NB4 (cell line): ENCODE measurements at regions not wholly inside any gene's neighbourhood (a gene's known extent, or its start where the extent isn't known, plus 50 kb on each side); places are given as distances from the start of the nearest gene placed in this dataset.
A peak's percentile ranks its signal among the peaks of the same experiment; 100 is the strongest.

ENCODE experiments used
- DNase-seq: peaks from one replicate; pipeline ENCODE4 v3.0.0; 2010; ENCODE audit warnings: low read depth
- H3K4me3 ChIP-seq: one replicate; pipeline ENCODE4 v1.5.1; 2011; ENCODE audit warnings: mild to moderate bottlenecking, low read depth, low read length, moderate library complexity
- MYC ChIP-seq: IDR thresholded peaks from 2 replicates; pipeline ENCODE4 v1.6.1; 2011; ENCODE audit warnings: low read depth, low read length
- POLR2A ChIP-seq: IDR thresholded peaks from 2 replicates; pipeline ENCODE4 v1.6.1; 2011; ENCODE audit warnings: mild to moderate bottlenecking; ENCODE audit not compliant: insufficient read length; ENCODE audit errors: extremely low read depth
- TF ChIP-seq, protein P1 (sequence below): IDR thresholded peaks from 2 replicates; pipeline ENCODE4 v1.6.1; 2011; ENCODE audit warnings: low read depth, low read length
- TF ChIP-seq, protein P2 (sequence below): IDR thresholded peaks from one replicate; pipeline ENCODE4 v1.5.1; 2012; ENCODE audit warnings: low read depth, low read length

DNA sequence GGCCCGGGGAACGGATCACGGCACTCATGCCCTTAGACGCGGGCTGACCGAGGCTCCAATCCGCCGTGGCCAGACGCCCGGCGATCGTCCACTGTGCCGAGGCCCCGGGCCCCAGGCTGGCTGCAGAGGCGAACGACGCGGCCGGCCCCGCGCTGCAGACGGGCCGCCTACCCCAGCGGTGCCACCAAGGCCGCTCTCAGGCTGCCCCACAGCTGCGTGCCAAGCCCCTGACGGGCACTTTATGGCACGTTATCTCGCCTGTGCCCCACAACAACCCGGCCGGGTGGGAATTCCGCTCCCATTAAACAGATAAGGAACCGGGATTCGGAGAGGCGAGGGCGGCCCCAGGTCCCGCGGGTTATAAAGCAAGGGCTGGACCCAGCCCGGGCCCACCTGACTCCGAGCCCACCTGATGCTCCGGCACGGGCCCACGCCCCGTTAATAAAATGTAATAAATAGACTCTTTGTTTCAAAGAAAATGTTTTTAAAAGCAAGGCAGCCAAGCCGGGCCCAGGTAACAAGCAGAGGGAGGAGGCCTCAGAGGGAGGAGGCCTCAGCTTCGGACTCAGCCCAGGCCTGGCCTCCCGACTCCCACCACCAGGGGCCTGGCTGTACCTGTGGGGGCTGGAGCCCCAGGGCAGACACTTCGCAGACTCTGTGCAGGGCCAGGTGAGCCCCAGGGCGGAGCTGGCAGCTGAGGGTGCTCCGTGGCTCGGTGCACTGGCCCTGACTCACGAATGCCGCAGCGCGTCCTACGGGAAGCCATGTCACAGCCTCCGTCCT is 79.7 kb downstream of the FOXL3 start:
- no peak overlapping the region for H3K4me3 ChIP-seq
- DNase-seq = no peak
- no peak for TF ChIP-seq MYC

DNA sequence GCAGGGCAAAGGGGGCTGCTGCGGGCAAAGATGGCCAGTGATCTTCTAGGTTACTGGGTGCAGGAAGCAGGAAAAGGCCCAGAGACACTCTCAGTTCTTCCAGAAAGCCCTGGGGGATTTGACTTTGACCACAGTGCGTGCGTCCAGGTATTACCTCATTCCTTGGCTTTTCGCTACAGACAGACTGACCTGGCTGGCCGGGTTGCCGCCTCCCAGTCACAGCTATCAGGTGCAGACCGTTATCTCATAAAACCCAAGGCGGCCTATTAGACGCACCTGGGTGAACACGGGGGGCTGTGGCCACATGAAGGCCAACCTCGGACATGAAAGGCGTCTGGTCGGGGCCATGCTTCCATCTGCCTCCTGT is 80.3 kb downstream of the FOXL3 start:
- no peak overlapping the region for H3K4me3 ChIP-seq
- TF ChIP-seq, protein P1, sequence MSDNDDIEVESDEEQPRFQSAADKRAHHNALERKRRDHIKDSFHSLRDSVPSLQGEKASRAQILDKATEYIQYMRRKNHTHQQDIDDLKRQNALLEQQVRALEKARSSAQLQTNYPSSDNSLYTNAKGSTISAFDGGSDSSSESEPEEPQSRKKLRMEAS = no peak
- TF ChIP-seq MYC (no peak), POLR2A (no peak)
- TF ChIP-seq, protein P2, sequence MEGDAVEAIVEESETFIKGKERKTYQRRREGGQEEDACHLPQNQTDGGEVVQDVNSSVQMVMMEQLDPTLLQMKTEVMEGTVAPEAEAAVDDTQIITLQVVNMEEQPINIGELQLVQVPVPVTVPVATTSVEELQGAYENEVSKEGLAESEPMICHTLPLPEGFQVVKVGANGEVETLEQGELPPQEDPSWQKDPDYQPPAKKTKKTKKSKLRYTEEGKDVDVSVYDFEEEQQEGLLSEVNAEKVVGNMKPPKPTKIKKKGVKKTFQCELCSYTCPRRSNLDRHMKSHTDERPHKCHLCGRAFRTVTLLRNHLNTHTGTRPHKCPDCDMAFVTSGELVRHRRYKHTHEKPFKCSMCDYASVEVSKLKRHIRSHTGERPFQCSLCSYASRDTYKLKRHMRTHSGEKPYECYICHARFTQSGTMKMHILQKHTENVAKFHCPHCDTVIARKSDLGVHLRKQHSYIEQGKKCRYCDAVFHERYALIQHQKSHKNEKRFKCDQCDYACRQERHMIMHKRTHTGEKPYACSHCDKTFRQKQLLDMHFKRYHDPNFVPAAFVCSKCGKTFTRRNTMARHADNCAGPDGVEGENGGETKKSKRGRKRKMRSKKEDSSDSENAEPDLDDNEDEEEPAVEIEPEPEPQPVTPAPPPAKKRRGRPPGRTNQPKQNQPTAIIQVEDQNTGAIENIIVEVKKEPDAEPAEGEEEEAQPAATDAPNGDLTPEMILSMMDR = no peak
- DNase-seq = no peak

DNA sequence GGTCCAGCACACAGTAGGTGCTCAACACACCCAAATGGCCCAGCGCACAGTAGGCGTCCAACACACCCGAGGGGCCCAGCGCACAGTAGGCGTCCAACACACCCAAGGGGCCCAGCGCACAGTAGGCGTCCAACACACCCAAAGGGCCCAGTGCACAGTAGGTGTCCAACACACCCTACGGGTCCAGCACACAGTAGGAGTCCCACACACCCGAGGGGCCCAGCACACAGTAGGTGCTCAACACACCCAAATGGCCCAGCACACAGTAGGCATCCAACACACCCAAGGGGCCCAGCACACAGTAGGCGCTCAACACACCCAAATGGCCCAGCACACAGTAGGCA is 80.8 kb downstream of the FOXL3 start:
- DNase-seq = no peak
- TF ChIP-seq, protein P2 = no peak
- TF ChIP-seq, protein P1 = no peak
- TF ChIP-seq MYC = no peak
- TF ChIP-seq POLR2A = no peak
- no peak overlapping the region for H3K4me3 ChIP-seq

DNA sequence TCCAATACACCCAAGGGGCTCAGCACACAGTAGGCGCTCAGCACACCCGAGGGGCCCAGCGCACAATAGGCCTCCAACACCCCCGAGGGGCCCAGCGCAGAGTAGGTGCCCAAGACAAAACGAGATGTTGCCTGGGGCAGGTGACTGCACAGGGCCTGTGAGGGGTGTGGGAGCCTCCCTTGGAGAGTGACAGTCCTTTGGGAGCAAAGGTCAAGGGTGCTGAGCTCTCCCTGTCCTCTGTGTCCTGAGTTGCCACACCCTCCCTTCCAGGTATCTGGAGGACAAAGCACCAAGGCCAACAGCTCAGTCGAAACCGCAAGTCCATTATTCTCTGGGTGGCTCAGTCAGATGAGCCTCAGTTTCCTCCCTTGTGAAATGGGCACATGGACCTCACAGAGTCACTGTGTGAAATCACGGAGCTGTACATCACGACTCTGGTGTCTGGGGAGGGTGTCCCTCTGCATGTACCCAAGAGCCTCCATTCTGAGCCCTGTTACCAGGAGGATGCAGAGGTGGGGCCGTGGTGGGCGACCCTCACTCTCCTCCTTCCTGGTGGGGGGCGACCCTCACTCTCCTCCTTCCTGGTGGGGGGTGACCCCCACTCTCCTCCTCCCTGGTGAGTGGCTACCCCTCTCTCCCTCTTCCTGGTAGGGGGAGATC is 81.3 kb downstream of the FOXL3 start:
- no peak for TF ChIP-seq POLR2A
- TF ChIP-seq, protein P1 = no peak
- TF ChIP-seq, protein P2 = no peak
- TF ChIP-seq MYC = no peak
- peak; percentile 48 for DNase-seq
- H3K4me3 ChIP-seq = no peak overlapping the region

DNA sequence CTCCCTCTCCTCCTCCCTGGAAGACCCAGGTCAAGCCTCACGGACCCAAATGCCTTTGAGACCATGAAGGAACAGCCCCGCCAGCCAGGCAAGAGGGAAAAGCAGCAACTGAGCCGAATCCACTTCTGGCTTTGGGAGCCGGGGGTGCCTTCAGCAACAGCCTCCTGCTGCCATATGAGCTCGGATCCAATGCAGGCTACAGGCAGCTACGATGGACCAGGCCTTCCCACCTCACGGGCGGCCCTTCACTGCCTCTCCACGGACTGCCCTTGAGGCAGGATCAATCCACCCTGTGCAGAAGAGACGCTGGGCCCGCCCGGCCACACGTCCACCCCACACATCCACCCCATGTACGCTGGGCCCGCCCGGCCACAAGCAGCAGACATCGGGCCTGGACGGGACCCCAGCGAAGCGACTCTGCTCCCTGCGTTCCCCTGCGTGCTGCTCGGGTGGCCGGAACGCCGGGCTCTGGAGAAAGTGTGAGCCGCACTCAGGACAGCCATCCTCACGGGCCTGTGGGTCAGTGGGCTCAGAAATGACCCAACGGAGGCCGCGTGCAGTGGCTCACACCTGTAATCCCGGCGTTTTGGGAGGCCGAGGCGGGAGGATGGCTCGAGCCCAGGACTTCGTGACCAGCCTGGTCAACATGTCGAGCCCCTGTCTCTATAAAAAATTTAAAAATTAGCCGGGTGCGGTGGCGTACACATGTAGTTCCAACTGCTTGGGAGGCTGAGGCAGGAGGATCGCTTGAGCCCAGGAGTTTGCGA is 82.0 kb downstream of the FOXL3 start:
- DNase-seq = peak; percentile 29
- no peak overlapping the region for H3K4me3 ChIP-seq
- TF ChIP-seq, protein P2 = no peak
- TF ChIP-seq, protein P1 = no peak
- no peak for TF ChIP-seq MYC
- TF ChIP-seq POLR2A = no peak

DNA sequence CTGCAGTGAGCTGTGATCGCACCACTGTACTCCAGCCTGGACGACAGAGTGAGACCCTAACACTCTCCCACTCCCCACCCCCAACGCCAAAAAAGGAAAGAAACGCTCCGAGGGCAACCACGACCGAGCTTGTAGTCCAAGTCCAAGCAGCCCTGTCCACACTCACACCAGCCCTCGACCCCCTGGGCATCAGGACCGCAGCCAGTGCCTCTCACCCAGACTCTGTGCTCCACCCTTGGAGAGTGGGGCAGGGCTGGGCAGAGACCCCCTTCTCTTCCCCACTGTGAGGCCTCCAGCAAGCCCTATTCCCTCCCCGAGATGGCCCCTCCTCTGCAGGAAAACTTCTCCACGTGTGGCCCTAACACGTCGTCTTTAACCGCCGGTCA is 82.6 kb downstream of the FOXL3 start:
- DNase-seq = no peak
- no peak overlapping the region for H3K4me3 ChIP-seq
- TF ChIP-seq, protein P2 = no peak
- TF ChIP-seq MYC (no peak), POLR2A (no peak)
- TF ChIP-seq, protein P1 = no peak
